ENCODE measurements at regions not wholly inside any gene's neighbourhood (a gene's known extent, or its start where the extent isn't known, plus 50 kb on each side); places are given as distances from the start of the nearest gene placed in this dataset.

GRCh38 chr7:153030976-153031375, 271.4 kb downstream of the ACTR3B start:
- TF ChIP-seq CTCF (IDR thresholded peaks at IDR 0.05; ENCODE audit: insufficient read depth, low read depth, low read length): no peak
- TF ChIP-seq EZH2 (IDR thresholded peaks at IDR 0.05; ENCODE audit: insufficient read depth, low read length): no peak
